ENCODE measurements at regions not wholly inside any gene's neighbourhood (a gene's known extent, or its start where the extent isn't known, plus 50 kb on each side); places are given as distances from the start of the nearest gene placed in this dataset.

- TF ChIP-seq TEAD4 (IDR thresholded peaks at IDR 0.05) = no peak
- TF ChIP-seq RAD21 (IDR thresholded peaks at IDR 0.05; ENCODE audit: low read depth) = no peak
- TF ChIP-seq FOXM1 (IDR thresholded peaks at IDR 0.05; ENCODE audit: borderline replicate concordance, low read depth) = no peak
- no peak for TF ChIP-seq MAX (IDR thresholded peaks at IDR 0.05)
- TF ChIP-seq, protein P1, sequence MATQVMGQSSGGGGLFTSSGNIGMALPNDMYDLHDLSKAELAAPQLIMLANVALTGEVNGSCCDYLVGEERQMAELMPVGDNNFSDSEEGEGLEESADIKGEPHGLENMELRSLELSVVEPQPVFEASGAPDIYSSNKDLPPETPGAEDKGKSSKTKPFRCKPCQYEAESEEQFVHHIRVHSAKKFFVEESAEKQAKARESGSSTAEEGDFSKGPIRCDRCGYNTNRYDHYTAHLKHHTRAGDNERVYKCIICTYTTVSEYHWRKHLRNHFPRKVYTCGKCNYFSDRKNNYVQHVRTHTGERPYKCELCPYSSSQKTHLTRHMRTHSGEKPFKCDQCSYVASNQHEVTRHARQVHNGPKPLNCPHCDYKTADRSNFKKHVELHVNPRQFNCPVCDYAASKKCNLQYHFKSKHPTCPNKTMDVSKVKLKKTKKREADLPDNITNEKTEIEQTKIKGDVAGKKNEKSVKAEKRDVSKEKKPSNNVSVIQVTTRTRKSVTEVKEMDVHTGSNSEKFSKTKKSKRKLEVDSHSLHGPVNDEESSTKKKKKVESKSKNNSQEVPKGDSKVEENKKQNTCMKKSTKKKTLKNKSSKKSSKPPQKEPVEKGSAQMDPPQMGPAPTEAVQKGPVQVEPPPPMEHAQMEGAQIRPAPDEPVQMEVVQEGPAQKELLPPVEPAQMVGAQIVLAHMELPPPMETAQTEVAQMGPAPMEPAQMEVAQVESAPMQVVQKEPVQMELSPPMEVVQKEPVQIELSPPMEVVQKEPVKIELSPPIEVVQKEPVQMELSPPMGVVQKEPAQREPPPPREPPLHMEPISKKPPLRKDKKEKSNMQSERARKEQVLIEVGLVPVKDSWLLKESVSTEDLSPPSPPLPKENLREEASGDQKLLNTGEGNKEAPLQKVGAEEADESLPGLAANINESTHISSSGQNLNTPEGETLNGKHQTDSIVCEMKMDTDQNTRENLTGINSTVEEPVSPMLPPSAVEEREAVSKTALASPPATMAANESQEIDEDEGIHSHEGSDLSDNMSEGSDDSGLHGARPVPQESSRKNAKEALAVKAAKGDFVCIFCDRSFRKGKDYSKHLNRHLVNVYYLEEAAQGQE (IDR thresholded peaks at IDR 0.05; ENCODE audit: low read depth) = no peak
- no peak for TF ChIP-seq TAF1 (IDR thresholded peaks at IDR 0.05; ENCODE audit: low read depth)
- no peak for TF ChIP-seq CREB1 (IDR thresholded peaks at IDR 0.05; ENCODE audit: low read depth)
These were observed 111.0 kb upstream of the PDE3A start for GRCh38 chr12:20257311-20257710.
